Hepatocyte (in vitro differentiated cells): ENCODE measurements at regions not wholly inside any gene's neighbourhood (a gene's known extent, or its start where the extent isn't known, plus 50 kb on each side); places are given as distances from the start of the nearest gene placed in this dataset.

Experiments used
- EZH2 ChIP-seq: fragments of 200-600 bp; sonication (generic); IDR thresholded peaks from 2 replicates; pipeline ENCODE4 v1.6.1; 2016; ENCODE audit warnings: antibody characterized with exemption, mild to moderate bottlenecking, borderline replicate concordance
- EZH2phosphoT487 ChIP-seq: fragments of 200-600 bp; sonication (generic); IDR thresholded peaks from one replicate; pipeline ENCODE4 v1.6.1; 2018; ENCODE audit warnings: antibody characterized with exemption, mild to moderate bottlenecking, low read depth, moderate library complexity; ENCODE audit not compliant: unreplicated experiment, severe bottlenecking
- TF ChIP-seq, protein P1 (sequence below): fragments of 200-600 bp; sonication (generic); IDR thresholded peaks from 2 replicates; pipeline ENCODE4 v1.5.1; 2016; ENCODE audit warnings: antibody characterized with exemption, mild to moderate bottlenecking; ENCODE audit not compliant: poor library complexity

DNA sequence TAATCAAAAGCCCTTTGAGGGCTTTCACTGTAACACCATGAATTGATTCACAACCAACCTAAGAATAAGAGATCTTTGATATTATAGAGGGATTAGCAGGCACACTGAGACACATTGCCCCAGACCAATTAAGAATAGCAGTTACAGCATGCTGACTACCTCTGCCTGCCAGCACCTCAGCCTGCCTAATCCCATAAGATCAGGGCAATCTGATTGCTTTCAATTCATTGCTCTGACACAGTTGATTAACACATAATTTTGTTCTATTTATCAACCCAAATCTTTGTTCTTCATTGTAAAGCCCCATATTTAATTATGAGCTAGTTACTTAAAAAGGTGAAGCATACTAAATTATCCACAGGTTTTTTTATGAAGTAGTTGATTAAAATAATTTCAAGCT lies 548.8 kb upstream of the ZP4 start:
- TF ChIP-seq, protein P1, sequence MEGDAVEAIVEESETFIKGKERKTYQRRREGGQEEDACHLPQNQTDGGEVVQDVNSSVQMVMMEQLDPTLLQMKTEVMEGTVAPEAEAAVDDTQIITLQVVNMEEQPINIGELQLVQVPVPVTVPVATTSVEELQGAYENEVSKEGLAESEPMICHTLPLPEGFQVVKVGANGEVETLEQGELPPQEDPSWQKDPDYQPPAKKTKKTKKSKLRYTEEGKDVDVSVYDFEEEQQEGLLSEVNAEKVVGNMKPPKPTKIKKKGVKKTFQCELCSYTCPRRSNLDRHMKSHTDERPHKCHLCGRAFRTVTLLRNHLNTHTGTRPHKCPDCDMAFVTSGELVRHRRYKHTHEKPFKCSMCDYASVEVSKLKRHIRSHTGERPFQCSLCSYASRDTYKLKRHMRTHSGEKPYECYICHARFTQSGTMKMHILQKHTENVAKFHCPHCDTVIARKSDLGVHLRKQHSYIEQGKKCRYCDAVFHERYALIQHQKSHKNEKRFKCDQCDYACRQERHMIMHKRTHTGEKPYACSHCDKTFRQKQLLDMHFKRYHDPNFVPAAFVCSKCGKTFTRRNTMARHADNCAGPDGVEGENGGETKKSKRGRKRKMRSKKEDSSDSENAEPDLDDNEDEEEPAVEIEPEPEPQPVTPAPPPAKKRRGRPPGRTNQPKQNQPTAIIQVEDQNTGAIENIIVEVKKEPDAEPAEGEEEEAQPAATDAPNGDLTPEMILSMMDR: no peak
- TF ChIP-seq EZH2phosphoT487 (no peak), EZH2 (no peak)
